NB4 (cell line): ENCODE measurements at regions not wholly inside any gene's neighbourhood (a gene's known extent, or its start where the extent isn't known, plus 50 kb on each side); places are given as distances from the start of the nearest gene placed in this dataset.

Source experiments
- POLR2A ChIP-seq: IDR thresholded peaks from 2 replicates; pipeline ENCODE4 v1.6.1; 2011; ENCODE audit warnings: mild to moderate bottlenecking; ENCODE audit not compliant: insufficient read length; ENCODE audit errors: extremely low read depth
- TF ChIP-seq, protein P1 (sequence below): IDR thresholded peaks from one replicate; pipeline ENCODE4 v1.5.1; 2012; ENCODE audit warnings: low read depth, low read length
- TF ChIP-seq, protein P2 (sequence below): IDR thresholded peaks from 2 replicates; pipeline ENCODE4 v1.6.1; 2011; ENCODE audit warnings: low read depth, low read length

DNA sequence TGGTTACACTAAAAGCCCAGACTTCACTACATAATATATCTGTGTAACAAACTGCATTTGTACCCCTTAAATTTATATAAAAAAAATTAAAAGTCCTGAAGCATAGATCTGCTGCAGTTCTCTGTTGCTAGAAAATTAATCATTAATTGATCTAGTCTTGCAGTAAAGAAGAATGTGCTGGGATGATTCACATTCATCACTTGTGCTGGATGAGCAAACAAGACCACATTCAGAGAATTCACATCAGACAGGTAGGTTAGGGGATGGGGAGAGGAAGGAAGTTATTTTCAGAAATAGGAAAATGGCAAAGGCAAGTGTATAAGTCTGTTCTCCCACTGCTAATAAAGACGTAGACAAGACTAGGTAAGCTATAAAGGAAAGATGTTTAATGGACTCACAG is 1019.0 kb downstream of the KCNMA1 start:
- TF ChIP-seq, protein P1, sequence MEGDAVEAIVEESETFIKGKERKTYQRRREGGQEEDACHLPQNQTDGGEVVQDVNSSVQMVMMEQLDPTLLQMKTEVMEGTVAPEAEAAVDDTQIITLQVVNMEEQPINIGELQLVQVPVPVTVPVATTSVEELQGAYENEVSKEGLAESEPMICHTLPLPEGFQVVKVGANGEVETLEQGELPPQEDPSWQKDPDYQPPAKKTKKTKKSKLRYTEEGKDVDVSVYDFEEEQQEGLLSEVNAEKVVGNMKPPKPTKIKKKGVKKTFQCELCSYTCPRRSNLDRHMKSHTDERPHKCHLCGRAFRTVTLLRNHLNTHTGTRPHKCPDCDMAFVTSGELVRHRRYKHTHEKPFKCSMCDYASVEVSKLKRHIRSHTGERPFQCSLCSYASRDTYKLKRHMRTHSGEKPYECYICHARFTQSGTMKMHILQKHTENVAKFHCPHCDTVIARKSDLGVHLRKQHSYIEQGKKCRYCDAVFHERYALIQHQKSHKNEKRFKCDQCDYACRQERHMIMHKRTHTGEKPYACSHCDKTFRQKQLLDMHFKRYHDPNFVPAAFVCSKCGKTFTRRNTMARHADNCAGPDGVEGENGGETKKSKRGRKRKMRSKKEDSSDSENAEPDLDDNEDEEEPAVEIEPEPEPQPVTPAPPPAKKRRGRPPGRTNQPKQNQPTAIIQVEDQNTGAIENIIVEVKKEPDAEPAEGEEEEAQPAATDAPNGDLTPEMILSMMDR: no peak
- no peak for TF ChIP-seq POLR2A
- TF ChIP-seq, protein P2, sequence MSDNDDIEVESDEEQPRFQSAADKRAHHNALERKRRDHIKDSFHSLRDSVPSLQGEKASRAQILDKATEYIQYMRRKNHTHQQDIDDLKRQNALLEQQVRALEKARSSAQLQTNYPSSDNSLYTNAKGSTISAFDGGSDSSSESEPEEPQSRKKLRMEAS: no peak
